ENCODE measurements at regions not wholly inside any gene's neighbourhood (a gene's known extent, or its start where the extent isn't known, plus 50 kb on each side); places are given as distances from the start of the nearest gene placed in this dataset.
"Not testable (repeated sequence)": the region's sequence is repeated elsewhere in the genome, so short reads cannot be mapped to it uniquely, and the experiment has no call there.

GRCh38 chr6:27143474-27144026, 104.0 kb upstream of the PRSS16 start:
- TF ChIP-seq CTCF (IDR thresholded peaks at IDR 0.05; ENCODE audit: low read depth, low read length, missing control alignments), result no peak
- no peak overlapping the region for H3K4me3 ChIP-seq (ENCODE audit: low read depth, low read length)
- in situ Hi-C loops (cut with HindIII; ENCODE audit: low sequenced_read_pairs), result loop anchor here (25.0 kb wide), 1 partner anchor 1106 kb away; a partner anchor contains a TSS
- DNase-seq (ENCODE audit: low read depth), result no peak

GRCh38 chr6:27144740-27145079, 102.8 kb upstream of the PRSS16 start:
- peak overlapping the region; percentile 68 for H3K4me3 ChIP-seq (ENCODE audit: low read depth, low read length)
- DNase-seq (ENCODE audit: low read depth), result no peak
- no peak for TF ChIP-seq CTCF (IDR thresholded peaks at IDR 0.05; ENCODE audit: low read depth, low read length, missing control alignments)
- in situ Hi-C loops (cut with HindIII; ENCODE audit: low sequenced_read_pairs), result loop anchor here (25.0 kb wide), 1 partner anchor 1107 kb away; a partner anchor contains a TSS

GRCh38 chr6:27145731-27146455, 101.6 kb upstream of the PRSS16 start:
- peak; percentile 79 for DNase-seq (ENCODE audit: low read depth)
- in situ Hi-C loops (cut with HindIII; ENCODE audit: low sequenced_read_pairs), result loop anchor here (25.0 kb wide), 1 partner anchor 1109 kb away; a partner anchor contains a TSS
- peak overlapping the region; percentile 68 for H3K4me3 ChIP-seq (ENCODE audit: low read depth, low read length)
- TF ChIP-seq CTCF (IDR thresholded peaks at IDR 0.05; ENCODE audit: low read depth, low read length, missing control alignments), result no peak

- H3K4me3 ChIP-seq (ENCODE audit: low read depth, low read length), result peak overlapping the region; percentile 68
- DNase-seq (ENCODE audit: low read depth), result not testable (repeated sequence)
- in situ Hi-C loops (cut with HindIII; ENCODE audit: low sequenced_read_pairs), result loop anchor here (25.0 kb wide), 1 partner anchor 1109 kb away; a partner anchor contains a TSS
These were observed 101.1 kb upstream of the PRSS16 start for GRCh38 chr6:27146456-27146705.

- no peak for TF ChIP-seq CTCF (IDR thresholded peaks at IDR 0.05; ENCODE audit: low read depth, low read length, missing control alignments)
- in situ Hi-C loops (cut with HindIII; ENCODE audit: low sequenced_read_pairs), result loop anchor here (25.0 kb wide), 1 partner anchor 1110 kb away; a partner anchor contains a TSS
- peak; percentile 99 for DNase-seq (ENCODE audit: low read depth)
- H3K4me3 ChIP-seq (ENCODE audit: low read depth, low read length), result peak overlapping the region; percentile 68
These were observed 100.6 kb upstream of the PRSS16 start for GRCh38 chr6:27146706-27147505.

GRCh38 chr6:27148404-27148795, 99.1 kb upstream of the PRSS16 start:
- no peak for TF ChIP-seq CTCF (IDR thresholded peaks at IDR 0.05; ENCODE audit: low read depth, low read length, missing control alignments)
- DNase-seq (ENCODE audit: low read depth), result no peak
- H3K4me3 ChIP-seq (ENCODE audit: low read depth, low read length), result no peak overlapping the region
- in situ Hi-C loops (cut with HindIII; ENCODE audit: low sequenced_read_pairs), result loop anchor here (25.0 kb wide), 1 partner anchor 1111 kb away; a partner anchor contains a TSS

GRCh38 chr6:27149150-27149549, 98.4 kb upstream of the PRSS16 start:
- in situ Hi-C loops (cut with HindIII; ENCODE audit: low sequenced_read_pairs), result loop anchor here (25.0 kb wide), 1 partner anchor 1112 kb away; a partner anchor contains a TSS
- no peak overlapping the region for H3K4me3 ChIP-seq (ENCODE audit: low read depth, low read length)
- TF ChIP-seq CTCF (IDR thresholded peaks at IDR 0.05; ENCODE audit: low read depth, low read length, missing control alignments), result no peak
- DNase-seq (ENCODE audit: low read depth), result no peak
